ENCODE measurements at regions not wholly inside any gene's neighbourhood (a gene's known extent, or its start where the extent isn't known, plus 50 kb on each side); places are given as distances from the start of the nearest gene placed in this dataset.

GRCh38 chr5:164600929-164601535, 1095.6 kb downstream of the MAT2B start:
- H3K27me3 Mint-ChIP-seq = no peaks in the 10 kb centered on the region
- no peaks in the 10 kb centered on the region for H3K36me3 Mint-ChIP-seq
- no peak overlapping the region for H3K4me3 Mint-ChIP-seq
- peaks cover 3% of the 10 kb centered on the region for H3K9me3 Mint-ChIP-seq
- no peaks in the 10 kb centered on the region for H3K4me1 Mint-ChIP-seq
- no peak for ATAC-seq
- no peak overlapping the region for H3K27ac Mint-ChIP-seq

GRCh38 chr5:164608507-164608906, 1103.1 kb downstream of the MAT2B start:
- ATAC-seq = no peak
- H3K9me3 Mint-ChIP-seq = no peaks in the 10 kb centered on the region
- H3K36me3 Mint-ChIP-seq = no peaks in the 10 kb centered on the region
- H3K4me3 Mint-ChIP-seq = no peak overlapping the region
- no peaks in the 10 kb centered on the region for H3K4me1 Mint-ChIP-seq
- no peak overlapping the region for H3K27ac Mint-ChIP-seq
- no peaks in the 10 kb centered on the region for H3K27me3 Mint-ChIP-seq

GRCh38 chr5:164610374-164610773, 1105.0 kb downstream of the MAT2B start:
- H3K27ac Mint-ChIP-seq = no peak overlapping the region
- no peaks in the 10 kb centered on the region for H3K27me3 Mint-ChIP-seq
- H3K9me3 Mint-ChIP-seq = no peaks in the 10 kb centered on the region
- no peak for ATAC-seq
- H3K4me1 Mint-ChIP-seq = peaks cover under 1% of the 10 kb centered on the region
- H3K4me3 Mint-ChIP-seq = no peak overlapping the region
- no peaks in the 10 kb centered on the region for H3K36me3 Mint-ChIP-seq

GRCh38 chr5:164614707-164615106, 1109.3 kb downstream of the MAT2B start:
- no peaks in the 10 kb centered on the region for H3K27me3 Mint-ChIP-seq
- peaks cover 6% of the 10 kb centered on the region for H3K4me1 Mint-ChIP-seq
- H3K27ac Mint-ChIP-seq = no peak overlapping the region
- H3K4me3 Mint-ChIP-seq = no peak overlapping the region
- no peaks in the 10 kb centered on the region for H3K36me3 Mint-ChIP-seq
- no peak for ATAC-seq
- H3K9me3 Mint-ChIP-seq = no peaks in the 10 kb centered on the region

- Mint-ChIP-seq H3K27ac (no peak overlapping the region), H3K27me3 (no peaks in the 10 kb centered on the region), H3K36me3 (no peaks in the 10 kb centered on the region), H3K4me1 (peaks cover 6% of the 10 kb centered on the region), H3K4me3 (no peak overlapping the region), H3K9me3 (no peaks in the 10 kb centered on the region)
- ATAC-seq = no peak
Observed at GRCh38 chr5:164617290-164617689, 1111.9 kb downstream of the MAT2B start.

- no peak for ATAC-seq
- H3K4me3 Mint-ChIP-seq = no peak overlapping the region
- no peaks in the 10 kb centered on the region for H3K9me3 Mint-ChIP-seq
- H3K4me1 Mint-ChIP-seq = no peaks in the 10 kb centered on the region
- H3K36me3 Mint-ChIP-seq = no peaks in the 10 kb centered on the region
- H3K27me3 Mint-ChIP-seq = no peaks in the 10 kb centered on the region
- H3K27ac Mint-ChIP-seq = no peak overlapping the region
Observed at GRCh38 chr5:164627021-164627420, 1121.6 kb downstream of the MAT2B start.

- H3K9me3 Mint-ChIP-seq = no peaks in the 10 kb centered on the region
- no peak overlapping the region for H3K4me3 Mint-ChIP-seq
- H3K27me3 Mint-ChIP-seq = no peaks in the 10 kb centered on the region
- ATAC-seq = no peak
- no peaks in the 10 kb centered on the region for H3K36me3 Mint-ChIP-seq
- no peak overlapping the region for H3K27ac Mint-ChIP-seq
- H3K4me1 Mint-ChIP-seq = no peaks in the 10 kb centered on the region
Observed at GRCh38 chr5:164636456-164636855, 1131.0 kb downstream of the MAT2B start.

- no peaks in the 10 kb centered on the region for H3K4me1 Mint-ChIP-seq
- no peaks in the 10 kb centered on the region for H3K36me3 Mint-ChIP-seq
- H3K9me3 Mint-ChIP-seq = no peaks in the 10 kb centered on the region
- no peak for ATAC-seq
- no peaks in the 10 kb centered on the region for H3K27me3 Mint-ChIP-seq
- H3K27ac Mint-ChIP-seq = no peak overlapping the region
- H3K4me3 Mint-ChIP-seq = no peak overlapping the region
Observed at GRCh38 chr5:164637931-164638521, 1132.6 kb downstream of the MAT2B start.

- H3K27me3 Mint-ChIP-seq = no peaks in the 10 kb centered on the region
- H3K4me3 Mint-ChIP-seq = no peak overlapping the region
Observed at GRCh38 chr5:164649266-164649665, 1143.8 kb downstream of the MAT2B start.

GRCh38 chr5:164650427-164650826, 1145.0 kb downstream of the MAT2B start:
- Mint-ChIP-seq H3K4me3 (no peak overlapping the region), H3K36me3 (no peaks in the 10 kb centered on the region), H3K9me3 (peaks cover under 1% of the 10 kb centered on the region), H3K27me3 (no peaks in the 10 kb centered on the region), H3K4me1 (no peaks in the 10 kb centered on the region), H3K27ac (no peak overlapping the region)
- ATAC-seq = no peak

More at GRCh38 chr5:164649266-164649665, 1143.8 kb downstream of the MAT2B start:
- no peak for ATAC-seq
- H3K36me3 Mint-ChIP-seq = no peaks in the 10 kb centered on the region
- no peaks in the 10 kb centered on the region for H3K4me1 Mint-ChIP-seq
- H3K9me3 Mint-ChIP-seq = peaks cover 3% of the 10 kb centered on the region
- H3K27ac Mint-ChIP-seq = no peak overlapping the region

GRCh38 chr5:164651546-164652275, 1146.3 kb downstream of the MAT2B start:
- no peaks in the 10 kb centered on the region for H3K36me3 Mint-ChIP-seq
- H3K9me3 Mint-ChIP-seq = no peaks in the 10 kb centered on the region
- no peaks in the 10 kb centered on the region for H3K4me1 Mint-ChIP-seq
- H3K27ac Mint-ChIP-seq = no peak overlapping the region
- no peak overlapping the region for H3K4me3 Mint-ChIP-seq
- ATAC-seq = no peak
- no peaks in the 10 kb centered on the region for H3K27me3 Mint-ChIP-seq

GRCh38 chr5:164652276-164652660, 1146.8 kb downstream of the MAT2B start:
- Mint-ChIP-seq H3K27ac (no peak overlapping the region), H3K27me3 (no peaks in the 10 kb centered on the region), H3K4me1 (no peaks in the 10 kb centered on the region), H3K9me3 (no peaks in the 10 kb centered on the region), H3K4me3 (no peak overlapping the region), H3K36me3 (no peaks in the 10 kb centered on the region)
- ATAC-seq = no peak

GRCh38 chr5:164663198-164663989, 1158.0 kb downstream of the MAT2B start:
- Mint-ChIP-seq H3K27me3 (no peaks in the 10 kb centered on the region), H3K27ac (no peak overlapping the region), H3K36me3 (no peaks in the 10 kb centered on the region), H3K9me3 (no peaks in the 10 kb centered on the region), H3K4me3 (no peak overlapping the region), H3K4me1 (no peaks in the 10 kb centered on the region)
- ATAC-seq = no peak

- Mint-ChIP-seq H3K27ac (no peak overlapping the region), H3K36me3 (no peaks in the 10 kb centered on the region), H3K9me3 (no peaks in the 10 kb centered on the region), H3K4me3 (no peak overlapping the region), H3K27me3 (no peaks in the 10 kb centered on the region), H3K4me1 (no peaks in the 10 kb centered on the region)
- ATAC-seq = no peak
Observed at GRCh38 chr5:164671640-164672039, 1166.2 kb downstream of the MAT2B start.

GRCh38 chr5:164672205-164672604, 1166.8 kb downstream of the MAT2B start:
- ATAC-seq = no peak
- H3K9me3 Mint-ChIP-seq = no peaks in the 10 kb centered on the region
- no peaks in the 10 kb centered on the region for H3K4me1 Mint-ChIP-seq
- H3K27ac Mint-ChIP-seq = no peak overlapping the region
- no peaks in the 10 kb centered on the region for H3K36me3 Mint-ChIP-seq
- H3K4me3 Mint-ChIP-seq = no peak overlapping the region
- no peaks in the 10 kb centered on the region for H3K27me3 Mint-ChIP-seq
